ENCODE measurements at regions not wholly inside any gene's neighbourhood (a gene's known extent, or its start where the extent isn't known, plus 50 kb on each side); places are given as distances from the start of the nearest gene placed in this dataset.

- TF ChIP-seq GATA2 (IDR thresholded peaks at IDR 0.05; ENCODE audit: low read depth, low read length) (no peak), GATA3 (IDR thresholded peaks at IDR 0.05; ENCODE audit: low read depth, low read length) (no peak)
Measured at GRCh38 chr16:59169168-59169567, 435.1 kb upstream of the GOT2 start.

Data from SH-SY5Y (cell line).